IMR-90 (cell line): ENCODE measurements at regions not wholly inside any gene's neighbourhood (a gene's known extent, or its start where the extent isn't known, plus 50 kb on each side); places are given as distances from the start of the nearest gene placed in this dataset.

Experiments
- ATAC-seq: fragments of 200-7000 bp; cut with Tn5 transposase; 2 replicates; pipeline ENCODE4 v1.9.1; 2020; ENCODE audit warnings: low read depth, mild to moderate bottlenecking, moderate library complexity
- BruUV-seq: library from RNA; stranded (reverse); fragments of 400-500 nt; replicated peaks from 2 replicates; lab custom pipeline; 2021; lab: Mats Ljungman, UMichigan
- CTCF ChIA-PET: fragments of 300-600 bp; formaldehyde crosslinking; extraction: SDS; loops from one replicate; lab custom pipeline; 2021; ENCODE audit warnings: antibody characterized with exemption; lab: Yijun Ruan, JAX
- POLR2A ChIA-PET: fragments of 300-600 bp; sonication (Branson Sonifier 250); formaldehyde crosslinking; loops from one replicate; lab custom pipeline; 2022; ENCODE audit warnings: antibody characterized with exemption; ENCODE audit not compliant: unreplicated experiment; lab: Charles Lee
- DNase-seq: peaks from one replicate; pipeline ENCODE4 v3.0.0; 2013
- H2AFZ ChIP-seq: replicated peaks from 2 replicates; pipeline ENCODE3; 2013; ENCODE audit warnings: low read length, mild to moderate bottlenecking; ENCODE audit not compliant: poor library complexity
- H2AK5ac ChIP-seq: 2 replicates; pipeline ENCODE4 v1.6.1; 2013; ENCODE audit warnings: low read depth, low read length, inconsistent platforms
- H2AK9ac ChIP-seq: replicated peaks from 2 replicates; pipeline ENCODE3; 2013; ENCODE audit warnings: mild to moderate bottlenecking, low read depth, low read length, moderate library complexity; ENCODE audit not compliant: poor library complexity
- H2BK120ac ChIP-seq: 2 replicates; pipeline ENCODE4 v1.6.1; 2013; ENCODE audit warnings: low read depth, low read length, inconsistent platforms
- H2BK15ac ChIP-seq: 3 replicates; pipeline ENCODE4 v1.6.1; 2013; ENCODE audit warnings: low read depth, low read length, inconsistent platforms
- H2BK20ac ChIP-seq: 2 replicates; pipeline ENCODE4 v1.6.1; 2013; ENCODE audit warnings: low read depth, mild to moderate bottlenecking, inconsistent platforms, low read length, moderate library complexity
- H2BK5ac ChIP-seq: 2 replicates; pipeline ENCODE4 v1.6.1; 2013; ENCODE audit warnings: mild to moderate bottlenecking, low read depth, low read length, inconsistent platforms; ENCODE audit not compliant: poor library complexity, severe bottlenecking
- H3K14ac ChIP-seq: replicated peaks from 2 replicates; pipeline ENCODE4 v1.6.1; 2013; ENCODE audit warnings: low read depth, low read length, inconsistent platforms
- H3K18ac ChIP-seq: 2 replicates; pipeline ENCODE4 v1.6.1; 2013; ENCODE audit warnings: low read depth, low read length, control low read depth
- H3K23ac ChIP-seq: 2 replicates; pipeline ENCODE4 v1.6.1; 2013; ENCODE audit warnings: low read depth, low read length, inconsistent platforms
- H3K27ac ChIP-seq: 2 replicates; pipeline ENCODE4 v1.5.1; 2013; ENCODE audit warnings: mild to moderate bottlenecking, control low read depth, low read length; ENCODE audit not compliant: insufficient read depth
- H3K27me3 ChIP-seq: 2 replicates; pipeline ENCODE4 v1.6.1; 2013; ENCODE audit warnings: low read length; ENCODE audit not compliant: control insufficient read depth, insufficient read depth
- H3K36me3 ChIP-seq: 2 replicates; pipeline ENCODE4 v1.6.1; 2013; ENCODE audit warnings: low read length, mixed read lengths; ENCODE audit not compliant: control insufficient read depth, insufficient read depth
- H3K4ac ChIP-seq: 2 replicates; pipeline ENCODE4 v1.6.1; 2013; ENCODE audit warnings: low read depth, low read length, inconsistent platforms
- H3K4me1 ChIP-seq: 2 replicates; pipeline ENCODE4 v1.6.1; 2013; ENCODE audit warnings: low read length, mixed read lengths; ENCODE audit not compliant: control insufficient read depth, insufficient read depth
- H3K4me2 ChIP-seq: 2 replicates; pipeline ENCODE4 v1.6.1; 2013; ENCODE audit warnings: low read depth, mild to moderate bottlenecking, control low read depth, low read length, moderate library complexity
- H3K4me3 ChIP-seq: 2 replicates; pipeline ENCODE4 v1.5.1; 2013; ENCODE audit warnings: low read depth, mild to moderate bottlenecking, control low read depth, low read length, moderate library complexity; ENCODE audit not compliant: insufficient read depth
- H3K56ac ChIP-seq: 2 replicates; pipeline ENCODE4 v1.6.1; 2013; ENCODE audit warnings: low read length, inconsistent platforms; ENCODE audit not compliant: insufficient read depth; ENCODE audit errors: extremely low read depth
- H3K79me1 ChIP-seq, 2 experiments: 2 replicates each; pipeline ENCODE4 v1.6.1; 2013; ENCODE audit warnings: low read length in 2 of 2, inconsistent platforms in 1 of 2, low read depth in 1 of 2
- H3K9ac ChIP-seq: 2 replicates; pipeline ENCODE4 v1.6.1; 2013; ENCODE audit warnings: low read depth, low read length, control low read depth
- H3K9me1 ChIP-seq: 2 replicates; pipeline ENCODE4 v1.6.1; 2013; ENCODE audit warnings: low read length, inconsistent platforms; ENCODE audit not compliant: insufficient read depth
- H3K9me3 ChIP-seq: 2 replicates; pipeline ENCODE4 v1.6.1; 2013; ENCODE audit warnings: low read length; ENCODE audit not compliant: control insufficient read depth, insufficient read depth
- H4K20me1 ChIP-seq: 2 replicates; pipeline ENCODE4 v1.6.1; 2013; ENCODE audit warnings: low read length, inconsistent platforms; ENCODE audit not compliant: insufficient read depth
- H4K5ac ChIP-seq: 2 replicates; pipeline ENCODE4 v1.6.1; 2013; ENCODE audit warnings: mild to moderate bottlenecking, low read depth, low read length, control low read depth
- H4K8ac ChIP-seq, 2 experiments: 2 replicates each; pipeline ENCODE4 v1.6.1; 2013; ENCODE audit warnings: low read depth in 2 of 2, low read length in 2 of 2, control low read depth in 1 of 2, inconsistent platforms in 1 of 2
- H4K91ac ChIP-seq: 2 replicates; pipeline ENCODE4 v1.6.1; 2013; ENCODE audit warnings: low read depth, low read length, inconsistent platforms; ENCODE audit not compliant: insufficient read depth
- BHLHE40 ChIP-seq: fragments of 150-350 bp; IDR thresholded peaks from 2 replicates; pipeline ENCODE4 v1.6.1; 2016; ENCODE audit warnings: mild to moderate bottlenecking, low read depth, low read length
- CEBPB ChIP-seq: IDR thresholded peaks from 2 replicates; pipeline ENCODE4 v1.6.1; 2012; ENCODE audit warnings: low read depth, low read length, improper control_type of control experiment
- CHD1 ChIP-seq: IDR thresholded peaks from 2 replicates; pipeline ENCODE4 v1.6.1; 2012; ENCODE audit warnings: low read depth, low read length, improper control_type of control experiment
- CTCF ChIP-seq: conservative IDR thresholded peaks from 2 replicates; pipeline ENCODE4 v1.5.1; 2012; ENCODE audit warnings: mild to moderate bottlenecking, low read depth, low read length, improper control_type of control experiment
- ELK1 ChIP-seq: fragments of 150-350 bp; IDR thresholded peaks from 2 replicates; pipeline ENCODE4 v1.6.1; 2016; ENCODE audit warnings: low read depth, mild to moderate bottlenecking, low read length, moderate library complexity, borderline replicate concordance
- FOS ChIP-seq: fragments of 150-350 bp; IDR thresholded peaks from 2 replicates; pipeline ENCODE4 v1.6.1; 2016; ENCODE audit warnings: low read depth, low read length
- MAFK ChIP-seq: IDR thresholded peaks from 2 replicates; pipeline ENCODE4 v1.6.1; 2012; ENCODE audit warnings: low read depth, low read length, improper control_type of control experiment
- MAZ ChIP-seq: IDR thresholded peaks from 2 replicates; pipeline ENCODE4 v1.6.1; 2012; ENCODE audit warnings: low read depth, mild to moderate bottlenecking, low read length, improper control_type of control experiment, moderate library complexity, borderline replicate concordance
- MXI1 ChIP-seq: IDR thresholded peaks from 2 replicates; pipeline ENCODE4 v1.6.1; 2012; ENCODE audit warnings: low read depth, mild to moderate bottlenecking, low read length, moderate library complexity, borderline replicate concordance
- NFE2L2 ChIP-seq: fragments of 150-350 bp; IDR thresholded peaks from 2 replicates; pipeline ENCODE4 v1.6.1; 2016; ENCODE audit warnings: low read depth, mild to moderate bottlenecking, low read length
- POLR2A ChIP-seq: IDR thresholded peaks from 2 replicates; pipeline ENCODE4 v1.6.1; 2012; ENCODE audit warnings: mild to moderate bottlenecking, low read depth, low read length
- RAD21 ChIP-seq: IDR thresholded peaks from 2 replicates; pipeline ENCODE4 v1.6.1; 2012; ENCODE audit warnings: low read length, improper control_type of control experiment
- RCOR1 ChIP-seq: IDR thresholded peaks from 2 replicates; pipeline ENCODE4 v1.6.1; 2012; ENCODE audit warnings: mild to moderate bottlenecking, low read length, improper control_type of control experiment; ENCODE audit not compliant: insufficient replicate concordance
- RFX5 ChIP-seq: IDR thresholded peaks from 2 replicates; pipeline ENCODE4 v1.8.0; 2012; ENCODE audit warnings: low read depth, mild to moderate bottlenecking, low read length, moderate library complexity
- SMC3 ChIP-seq: fragments of 150-350 bp; IDR thresholded peaks from 2 replicates; pipeline ENCODE4 v1.6.1; 2016; ENCODE audit warnings: low read depth, mild to moderate bottlenecking, antibody characterized with exemption, low read length, moderate library complexity
- USF2 ChIP-seq: fragments of 150-350 bp; IDR thresholded peaks from 2 replicates; pipeline ENCODE4 v1.6.1; 2017; ENCODE audit warnings: mild to moderate bottlenecking, antibody characterized with exemption, low read length, low read depth
- WGBS, 2 experiments: methylation state at CpG; one replicate each; pipeline versions ENCODE4 v1.1.5 to v1.1.7; 2013; ENCODE audit warnings: missing lambda C conversion rate in 2 of 2; ENCODE audit not compliant: insufficient read length in 1 of 2; ENCODE audit errors: extremely low coverage in 2 of 2; 5-methylcytosine and 5-hydroxymethylcytosine counted together
- dilution Hi-C: fragments of 300-500 bp; cut with HindIII; formaldehyde crosslinking; loops from one replicate; pipeline ENCODE4 v1.14.3; 2018; ENCODE audit warnings: low sequenced_read_pairs; ENCODE audit not compliant: unreplicated experiment
- in situ Hi-C: fragments of 300-500 bp; cut with MboI; formaldehyde crosslinking; loops from 3 replicates; pipeline ENCODE4 v1.14.3; 2019; ENCODE audit warnings: low sequenced_read_pairs, inconsistent platforms, mixed read lengths
- intact Hi-C: fragments of 100-400 bp; cut with micrococcal nuclease; formaldehyde crosslinking; loops from 2 replicates; pipeline ENCODE4 v1.10.0; 2022

- CTCF ChIA-PET = no interaction called here
- Histone ChIP-seq H3K4me1 (no peaks in the 10 kb centered on the region), H3K27ac (no peak overlapping the region), H3K27me3 (no peaks in the 10 kb centered on the region), H4K20me1 (no peaks in the 10 kb centered on the region), H2BK5ac (no peak overlapping the region), H3K4ac (no peak overlapping the region), H3K9me3 (peaks cover 4% of the 10 kb centered on the region; the same call in 1 of the 2 replicates), H3K36me3 (no peaks in the 10 kb centered on the region), H3K9ac (no peak overlapping the region), H3K79me1 (no peaks in the 10 kb centered on the region), H3K56ac (no peak overlapping the region), H2BK120ac (no peak overlapping the region), H4K91ac (no peak overlapping the region), H3K14ac (no peak overlapping the region), H2AK5ac (no peak overlapping the region), H3K18ac (no peak overlapping the region), H2BK20ac (no peak overlapping the region), H3K23ac (no peak overlapping the region), H2BK15ac (no peak overlapping the region), H2AFZ (no peak overlapping the region), H2AK9ac (no peak overlapping the region), H3K4me2 (no peak overlapping the region), H3K9me1 (no peaks in the 10 kb centered on the region), H3K4me3 (no peak overlapping the region), H4K8ac (no peak overlapping the region), H4K5ac (no peak overlapping the region)
- POLR2A ChIA-PET = no interaction called here
- no CpG with 5 or more reads among the region's 6 CpGs for WGBS, 2 experiments
- no peak for DNase-seq
- dilution Hi-C loops = no loop called here
- no peak for ATAC-seq
- in situ Hi-C loops = no loop called here
- intact Hi-C loops = no loop called here
- no TSS peak for BruUV-seq
- TF ChIP-seq ELK1 = no peak
- no peak for TF ChIP-seq RAD21
- TF ChIP-seq CEBPB = no peak
- TF ChIP-seq MAFK = no peak
- TF ChIP-seq BHLHE40 = no peak
- no peak for TF ChIP-seq MXI1
- no peak for TF ChIP-seq USF2
- TF ChIP-seq RFX5 = no peak
- no peak for TF ChIP-seq CHD1
- no peak for TF ChIP-seq CTCF
- no peak for TF ChIP-seq POLR2A
- no peak for TF ChIP-seq MAZ
- no peak for TF ChIP-seq RCOR1
- TF ChIP-seq NFE2L2 = no peak
- TF ChIP-seq FOS = no peak
- no peak for TF ChIP-seq SMC3
Measured at GRCh38 chr3:6697722-6698121, 163.2 kb upstream of the GRM7 start.
